ENCODE measurements at regions not wholly inside any gene's neighbourhood (a gene's known extent, or its start where the extent isn't known, plus 50 kb on each side); places are given as distances from the start of the nearest gene placed in this dataset.
"Not testable (repeated sequence)": the region's sequence is repeated elsewhere in the genome, so short reads cannot be mapped to it uniquely, and the experiment has no call there.

DNA sequence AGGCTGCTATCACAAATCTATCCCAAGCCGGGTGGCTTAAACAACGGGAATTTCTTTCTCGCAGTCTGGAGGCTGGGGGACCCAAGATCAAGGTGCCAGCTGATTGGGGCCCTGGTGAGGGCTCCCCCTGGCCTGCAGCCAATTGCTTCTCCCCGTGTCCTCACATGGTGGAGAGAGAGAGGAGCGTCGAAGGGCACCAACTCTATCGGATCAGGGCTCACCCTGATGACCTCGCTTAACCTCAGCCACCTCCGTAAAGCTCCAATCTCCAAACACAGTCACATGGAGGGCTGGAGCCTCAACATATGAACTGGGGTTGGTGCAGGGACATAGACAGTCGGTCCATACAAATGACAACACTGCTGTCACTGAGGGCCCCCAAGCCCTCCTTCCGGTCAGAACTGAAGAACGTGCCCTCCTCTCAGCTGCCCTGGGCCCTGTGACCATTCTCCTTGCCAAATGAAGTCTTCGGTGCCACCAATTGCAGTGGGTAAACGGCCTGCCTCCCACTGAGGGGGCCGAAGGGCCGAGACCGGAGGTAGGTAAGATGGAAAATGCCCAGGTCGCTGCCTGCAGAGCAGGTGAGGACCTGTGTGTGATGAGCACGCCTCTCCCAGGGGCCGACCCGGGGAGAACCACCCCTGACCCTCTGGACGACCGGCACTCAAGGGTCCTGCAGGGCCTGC is 211.0 kb downstream of the TOMM20 start:
- no peaks in the 10 kb centered on the region for H3K36me3 ChIP-seq (ENCODE audit: control insufficient read depth, insufficient read depth, low read length)
- H3K27me3 ChIP-seq (ENCODE audit: control insufficient read depth, insufficient read depth, low read length): no peaks in the 10 kb centered on the region
- peaks cover 69% of the 10 kb centered on the region for H3K4me1 ChIP-seq (ENCODE audit: control insufficient read depth, insufficient read depth, low read length)
- no peak overlapping the region for H3K4me3 ChIP-seq (ENCODE audit: low read length)
- peak overlapping the region; percentile 44 for H3K9ac ChIP-seq (ENCODE audit: low read length)
- H3K9me3 ChIP-seq (ENCODE audit: control insufficient read depth, low read length): no peaks in the 10 kb centered on the region

DNA sequence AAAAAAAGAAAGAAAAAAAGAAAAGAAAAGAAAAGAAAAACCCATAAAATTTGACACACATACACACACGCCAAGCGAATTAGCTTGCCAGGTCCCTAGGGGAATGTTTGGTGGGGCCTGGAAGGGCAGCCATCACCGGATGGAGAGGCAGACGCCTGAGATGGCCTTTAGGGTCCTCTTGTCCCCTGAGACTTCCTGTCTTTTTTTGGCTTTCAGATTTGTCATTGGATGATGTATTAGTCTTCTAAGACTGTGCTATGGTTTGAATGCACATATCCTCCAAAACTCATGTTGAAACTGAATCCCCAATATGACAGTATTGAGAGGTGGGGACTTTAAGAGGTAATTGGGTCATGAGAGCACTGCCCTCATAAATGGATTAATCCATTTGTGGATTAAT is 211.8 kb downstream of the TOMM20 start:
- Histone ChIP-seq H3K27me3 (ENCODE audit: control insufficient read depth, insufficient read depth, low read length) (no peaks in the 10 kb centered on the region), H3K36me3 (ENCODE audit: control insufficient read depth, insufficient read depth, low read length) (no peaks in the 10 kb centered on the region), H3K4me1 (ENCODE audit: control insufficient read depth, insufficient read depth, low read length) (peaks cover 71% of the 10 kb centered on the region), H3K4me3 (ENCODE audit: low read length) (no peak overlapping the region), H3K9ac (ENCODE audit: low read length) (no peak overlapping the region), H3K9me3 (ENCODE audit: control insufficient read depth, low read length) (no peaks in the 10 kb centered on the region)

DNA sequence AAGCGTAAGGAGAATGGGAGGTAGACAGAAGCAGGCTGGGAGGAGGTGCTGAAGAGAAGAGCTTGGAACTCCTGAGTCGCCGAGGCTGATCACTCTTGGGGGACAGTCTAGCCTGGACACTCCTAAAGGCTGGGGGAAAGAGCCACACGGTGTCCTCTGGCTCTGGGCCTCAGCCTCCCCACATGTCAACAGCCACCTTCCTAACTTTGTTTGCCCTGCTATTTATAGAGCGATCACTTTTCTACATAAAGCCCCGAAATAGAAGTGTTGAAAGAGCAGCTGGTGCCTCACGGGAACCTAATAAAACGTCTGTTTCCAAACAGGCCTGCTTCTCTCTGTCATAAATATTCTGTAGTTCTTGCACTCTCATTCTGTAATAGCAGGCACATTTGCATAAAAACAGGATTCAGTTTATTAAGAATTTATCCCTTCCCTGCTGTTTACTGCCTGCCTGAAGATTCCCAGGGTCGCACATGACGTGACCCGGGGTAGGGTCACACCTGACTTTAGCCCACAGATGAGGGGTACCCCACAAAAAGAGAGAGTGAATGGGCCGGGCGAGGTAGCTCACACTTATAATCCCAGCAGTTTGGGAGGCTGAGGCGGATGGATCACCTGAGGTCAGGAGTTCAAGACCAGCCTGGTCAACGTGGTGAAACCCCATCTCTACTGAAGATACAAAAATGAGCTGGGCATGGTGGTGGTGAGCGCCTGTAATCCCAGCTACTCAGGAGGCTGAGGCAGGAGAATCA is 212.5 kb downstream of the TOMM20 start:
- H3K9ac ChIP-seq (ENCODE audit: low read length): peak overlapping the region; percentile 25
- H3K27me3 ChIP-seq (ENCODE audit: control insufficient read depth, insufficient read depth, low read length): no peaks in the 10 kb centered on the region
- peaks cover 65% of the 10 kb centered on the region for H3K4me1 ChIP-seq (ENCODE audit: control insufficient read depth, insufficient read depth, low read length)
- H3K9me3 ChIP-seq (ENCODE audit: control insufficient read depth, low read length): no peaks in the 10 kb centered on the region
- H3K36me3 ChIP-seq (ENCODE audit: control insufficient read depth, insufficient read depth, low read length): no peaks in the 10 kb centered on the region
- H3K4me3 ChIP-seq (ENCODE audit: low read length): no peak overlapping the region

DNA sequence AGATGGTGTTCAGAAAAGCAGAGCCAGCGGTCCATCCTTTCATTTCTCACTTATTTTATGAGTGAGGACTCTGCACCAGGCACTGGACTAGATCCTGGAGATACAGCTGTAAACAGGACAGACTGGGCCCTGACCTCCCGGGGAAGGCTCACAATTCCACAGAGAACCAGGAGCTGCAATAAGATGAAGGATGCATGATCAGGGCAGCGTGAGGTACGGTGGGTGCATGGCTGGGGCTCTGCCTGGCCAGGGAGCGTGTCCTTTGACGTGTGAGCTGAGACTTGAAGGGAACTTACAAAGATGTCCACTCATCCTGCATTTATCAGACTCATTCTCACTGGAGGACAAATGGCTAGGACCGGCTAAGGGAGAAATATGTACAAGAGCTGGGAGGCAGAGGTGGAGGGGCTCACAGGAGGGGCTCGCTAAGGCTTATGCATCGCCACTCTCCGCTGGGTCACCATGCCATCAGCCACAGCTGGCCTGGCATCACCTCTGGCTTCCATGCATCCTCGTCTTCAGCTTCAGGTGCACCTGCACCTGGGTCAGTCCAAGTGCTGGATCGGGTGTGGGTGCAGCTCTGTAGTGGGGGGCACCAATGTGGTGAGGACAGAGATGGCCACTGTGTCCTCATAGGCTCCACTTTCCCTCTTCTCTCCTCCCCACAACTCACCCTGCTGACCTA is 213.9 kb downstream of the TOMM20 start:
- H3K4me3 ChIP-seq (ENCODE audit: low read length): no peak overlapping the region
- no peaks in the 10 kb centered on the region for H3K9me3 ChIP-seq (ENCODE audit: control insufficient read depth, low read length)
- H3K4me1 ChIP-seq (ENCODE audit: control insufficient read depth, insufficient read depth, low read length): peaks cover 58% of the 10 kb centered on the region
- no peak overlapping the region for H3K9ac ChIP-seq (ENCODE audit: low read length)
- no peaks in the 10 kb centered on the region for H3K27me3 ChIP-seq (ENCODE audit: control insufficient read depth, insufficient read depth, low read length)
- H3K36me3 ChIP-seq (ENCODE audit: control insufficient read depth, insufficient read depth, low read length): no peaks in the 10 kb centered on the region

DNA sequence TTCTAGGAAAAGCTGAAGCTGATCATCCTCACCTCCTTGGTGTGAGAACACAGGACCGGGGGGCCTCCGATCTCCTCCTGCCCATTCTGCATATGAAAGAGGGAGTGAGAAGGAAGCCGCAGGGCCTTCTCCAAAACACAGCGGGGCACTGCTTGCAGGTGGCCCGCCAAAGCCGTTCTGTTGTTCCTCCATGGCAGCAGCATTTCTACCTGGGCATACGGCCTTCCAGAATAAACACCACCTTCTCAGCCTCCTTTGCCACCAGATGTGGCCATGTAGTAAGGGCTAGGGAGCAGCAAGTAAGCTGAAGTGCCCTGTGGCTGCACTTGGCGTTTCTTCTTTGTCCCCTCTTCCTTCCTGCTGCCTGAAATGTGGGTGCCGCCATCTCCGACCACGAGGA is 214.9 kb downstream of the TOMM20 start:
- no peak overlapping the region for H3K4me3 ChIP-seq (ENCODE audit: low read length)
- H3K9ac ChIP-seq (ENCODE audit: low read length): no peak overlapping the region
- peaks cover 58% of the 10 kb centered on the region for H3K4me1 ChIP-seq (ENCODE audit: control insufficient read depth, insufficient read depth, low read length)
- no peaks in the 10 kb centered on the region for H3K36me3 ChIP-seq (ENCODE audit: control insufficient read depth, insufficient read depth, low read length)
- H3K9me3 ChIP-seq (ENCODE audit: control insufficient read depth, low read length): no peaks in the 10 kb centered on the region
- no peaks in the 10 kb centered on the region for H3K27me3 ChIP-seq (ENCODE audit: control insufficient read depth, insufficient read depth, low read length)

DNA sequence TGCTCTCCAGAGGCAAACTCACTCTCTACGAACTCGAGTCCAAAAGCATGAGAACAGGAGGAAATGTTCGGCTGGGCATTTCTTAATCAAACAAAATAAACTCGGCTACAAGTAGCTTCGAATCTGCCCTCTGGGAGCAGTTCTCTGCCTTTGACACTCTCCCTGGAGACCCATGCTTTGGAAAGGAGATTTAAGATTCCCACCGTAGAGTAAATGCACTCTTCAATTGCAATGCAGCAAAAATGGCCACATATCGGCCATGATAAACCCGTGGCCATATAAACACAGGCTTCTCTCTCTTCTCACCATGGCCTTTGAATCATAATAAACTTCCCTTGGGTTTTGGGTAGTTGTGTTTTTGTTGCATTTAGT is 215.4 kb downstream of the TOMM20 start:
- H3K36me3 ChIP-seq (ENCODE audit: control insufficient read depth, insufficient read depth, low read length): no peaks in the 10 kb centered on the region
- peaks cover 58% of the 10 kb centered on the region for H3K4me1 ChIP-seq (ENCODE audit: control insufficient read depth, insufficient read depth, low read length)
- H3K9ac ChIP-seq (ENCODE audit: low read length): no peak overlapping the region
- H3K4me3 ChIP-seq (ENCODE audit: low read length): no peak overlapping the region
- H3K27me3 ChIP-seq (ENCODE audit: control insufficient read depth, insufficient read depth, low read length): no peaks in the 10 kb centered on the region
- H3K9me3 ChIP-seq (ENCODE audit: control insufficient read depth, low read length): no peaks in the 10 kb centered on the region

DNA sequence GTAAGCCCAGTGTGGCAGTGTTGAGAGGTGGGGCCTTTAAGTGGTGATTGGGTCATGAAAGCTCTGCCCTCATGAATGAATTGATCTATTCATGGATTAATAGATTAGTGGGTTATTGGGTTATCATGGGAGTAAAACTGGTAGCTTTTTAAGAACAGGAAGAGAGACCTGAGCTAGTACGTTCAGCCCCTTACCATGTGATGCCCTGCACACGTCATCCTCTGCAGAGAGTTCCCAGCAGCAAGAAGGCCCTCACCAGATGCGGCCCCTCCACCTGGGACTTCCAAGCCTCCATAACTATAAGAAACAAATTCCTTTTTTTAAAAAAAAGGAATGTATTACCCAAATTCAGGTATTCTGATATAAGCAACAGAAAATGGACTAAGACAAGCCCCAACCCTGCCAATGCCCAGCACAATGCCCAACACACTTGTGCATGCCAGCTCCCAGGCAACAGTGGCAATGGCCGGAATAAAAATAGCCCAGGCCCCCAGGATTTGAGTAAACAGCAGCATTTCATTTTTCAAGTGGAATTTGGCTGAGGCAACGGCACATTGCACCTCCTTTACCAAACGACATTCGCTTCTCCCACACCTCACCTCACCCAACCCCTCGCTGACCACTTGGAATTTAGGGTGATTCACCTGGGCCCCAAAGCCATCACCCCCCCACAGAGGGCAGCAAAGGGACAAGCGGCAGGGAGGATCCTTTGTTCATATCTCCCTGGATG is 215.9 kb downstream of the TOMM20 start:
- H3K9me3 ChIP-seq (ENCODE audit: control insufficient read depth, low read length): no peaks in the 10 kb centered on the region
- no peak overlapping the region for H3K4me3 ChIP-seq (ENCODE audit: low read length)
- no peaks in the 10 kb centered on the region for H3K36me3 ChIP-seq (ENCODE audit: control insufficient read depth, insufficient read depth, low read length)
- H3K9ac ChIP-seq (ENCODE audit: low read length): no peak overlapping the region
- no peaks in the 10 kb centered on the region for H3K27me3 ChIP-seq (ENCODE audit: control insufficient read depth, insufficient read depth, low read length)
- H3K4me1 ChIP-seq (ENCODE audit: control insufficient read depth, insufficient read depth, low read length): peaks cover 58% of the 10 kb centered on the region

DNA sequence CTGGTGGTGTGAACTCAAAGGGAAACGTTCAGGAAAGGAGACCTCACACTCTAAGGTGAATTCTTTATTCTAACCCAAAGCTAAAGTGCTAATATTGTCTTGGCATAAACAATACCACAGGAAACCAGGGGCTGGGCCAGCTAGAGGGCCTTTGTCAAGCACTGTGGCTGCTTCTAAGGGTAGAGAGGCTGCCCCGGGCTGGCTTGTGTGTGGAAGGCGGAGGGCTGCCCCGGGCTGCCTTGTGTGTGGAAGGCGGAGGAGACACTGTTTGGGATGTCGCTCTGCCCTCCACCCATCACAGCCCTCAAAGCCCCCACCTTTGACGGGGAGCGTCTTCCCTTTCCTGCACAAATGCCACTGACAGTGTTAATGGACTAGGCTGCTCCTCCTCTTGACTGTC is 216.8 kb downstream of the TOMM20 start:
- Histone ChIP-seq H3K4me1 (ENCODE audit: control insufficient read depth, insufficient read depth, low read length) (peaks cover 58% of the 10 kb centered on the region), H3K9ac (ENCODE audit: low read length) (no peak overlapping the region), H3K9me3 (ENCODE audit: control insufficient read depth, low read length) (no peaks in the 10 kb centered on the region), H3K4me3 (ENCODE audit: low read length) (no peak overlapping the region), H3K36me3 (ENCODE audit: control insufficient read depth, insufficient read depth, low read length) (no peaks in the 10 kb centered on the region), H3K27me3 (ENCODE audit: control insufficient read depth, insufficient read depth, low read length) (no peaks in the 10 kb centered on the region)

DNA sequence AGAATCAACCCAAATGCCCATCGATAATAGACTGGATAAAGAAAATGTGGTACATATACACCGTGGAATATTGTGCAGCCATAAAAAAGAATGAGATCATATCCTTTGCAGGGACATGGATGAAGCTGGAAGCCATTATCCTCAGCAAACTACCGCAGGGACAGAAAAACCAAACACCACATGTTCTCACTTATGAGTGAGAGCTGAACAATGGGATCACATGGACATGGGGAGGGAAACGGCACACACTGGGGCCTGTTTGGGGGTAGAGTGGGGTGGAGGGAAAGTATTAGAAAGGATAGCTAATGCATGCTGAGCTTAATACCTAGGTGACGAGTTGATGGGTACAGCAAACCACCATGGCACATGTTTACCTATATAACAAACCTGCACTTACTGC is 217.5 kb downstream of the TOMM20 start:
- peaks cover 57% of the 10 kb centered on the region for H3K4me1 ChIP-seq (ENCODE audit: control insufficient read depth, insufficient read depth, low read length)
- H3K9ac ChIP-seq (ENCODE audit: low read length); H3K9me3 ChIP-seq (ENCODE audit: control insufficient read depth, low read length): not testable (repeated sequence)

DNA sequence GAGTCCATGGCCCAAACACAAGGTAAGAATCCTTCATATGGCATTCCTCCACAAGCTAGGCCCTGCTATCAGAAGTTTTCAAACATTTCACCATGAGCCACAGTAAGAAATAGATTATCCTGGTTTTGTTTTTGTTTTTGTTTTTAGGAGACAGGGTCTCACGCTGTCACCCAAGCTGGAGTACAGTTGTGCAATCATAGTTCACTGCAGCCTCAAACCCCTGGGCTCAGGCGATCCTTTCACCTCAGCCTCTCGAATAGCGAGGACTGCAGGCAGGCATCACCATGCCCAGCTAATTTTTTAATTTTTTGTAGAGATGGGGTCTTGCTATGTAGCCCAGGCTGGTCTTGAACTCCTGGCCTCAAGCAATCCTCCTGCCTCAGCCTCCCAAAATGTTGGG is 218.8 kb downstream of the TOMM20 start:
- H3K4me3 ChIP-seq (ENCODE audit: low read length): no peak overlapping the region
- H3K9me3 ChIP-seq (ENCODE audit: control insufficient read depth, low read length): no peaks in the 10 kb centered on the region
- H3K36me3 ChIP-seq (ENCODE audit: control insufficient read depth, insufficient read depth, low read length): no peaks in the 10 kb centered on the region
- no peaks in the 10 kb centered on the region for H3K27me3 ChIP-seq (ENCODE audit: control insufficient read depth, insufficient read depth, low read length)
- H3K4me1 ChIP-seq (ENCODE audit: control insufficient read depth, insufficient read depth, low read length): peaks cover 46% of the 10 kb centered on the region
- H3K9ac ChIP-seq (ENCODE audit: low read length): no peak overlapping the region

More for the DNA sequence above, 217.5 kb downstream of the TOMM20 start:
- not testable (repeated sequence) for H3K36me3 ChIP-seq (ENCODE audit: control insufficient read depth, insufficient read depth, low read length); H3K27me3 ChIP-seq (ENCODE audit: control insufficient read depth, insufficient read depth, low read length); H3K4me3 ChIP-seq (ENCODE audit: low read length)

DNA sequence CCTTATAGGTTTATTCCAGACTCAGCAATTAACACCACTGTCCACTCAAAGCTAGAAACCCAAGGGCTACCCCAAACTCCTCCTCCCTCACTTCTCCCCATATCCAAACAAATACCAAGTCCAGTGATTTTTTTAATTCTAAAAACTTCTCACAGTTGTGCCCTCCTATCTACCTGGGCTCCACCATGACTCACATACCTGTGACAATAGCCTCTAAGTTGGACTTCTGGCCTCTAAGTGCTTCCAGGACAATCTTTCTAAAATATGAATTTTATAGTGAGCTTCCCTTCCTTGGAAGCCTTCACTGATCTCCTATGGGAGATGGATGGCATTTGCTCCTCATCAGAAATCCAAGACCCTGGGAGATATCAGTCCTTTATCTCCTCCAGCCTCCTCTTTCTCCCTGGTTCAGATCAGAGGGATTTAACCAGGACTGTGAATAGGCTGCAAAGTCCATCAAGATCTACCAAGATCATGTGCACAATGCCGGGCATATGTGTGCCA is 219.3 kb downstream of the TOMM20 start:
- Histone ChIP-seq H3K27me3 (ENCODE audit: control insufficient read depth, insufficient read depth, low read length) (no peaks in the 10 kb centered on the region), H3K9me3 (ENCODE audit: control insufficient read depth, low read length) (no peaks in the 10 kb centered on the region), H3K4me1 (ENCODE audit: control insufficient read depth, insufficient read depth, low read length) (peaks cover 46% of the 10 kb centered on the region), H3K4me3 (ENCODE audit: low read length) (no peak overlapping the region), H3K36me3 (ENCODE audit: control insufficient read depth, insufficient read depth, low read length) (no peaks in the 10 kb centered on the region), H3K9ac (ENCODE audit: low read length) (no peak overlapping the region)
